GM12865 (cell line): ENCODE measurements at regions not wholly inside any gene's neighbourhood (a gene's known extent, or its start where the extent isn't known, plus 50 kb on each side); places are given as distances from the start of the nearest gene placed in this dataset.

Experiments
- DNase-seq: peaks from one replicate; pipeline ENCODE4 v3.0.0; 2010; ENCODE audit warnings: low read depth
- H3K4me3 ChIP-seq: 2 replicates; pipeline ENCODE4 v1.5.1; 2011; ENCODE audit warnings: mild to moderate bottlenecking, low read depth, low read length, control low read depth
- CTCF ChIP-seq: IDR thresholded peaks from 2 replicates; pipeline ENCODE4 v1.5.1; 2011; ENCODE audit warnings: low read length, control low read depth, low read depth, inconsistent platforms; ENCODE audit not compliant: insufficient read depth; ENCODE audit errors: missing control alignments

- TF ChIP-seq CTCF, result no peak
Measured at GRCh38 chr9:78765861-78766260, 468.9 kb downstream of the PSAT1 start.

GRCh38 chr9:78767490-78767889, 470.6 kb downstream of the PSAT1 start:
- no peak for DNase-seq
- H3K4me3 ChIP-seq, result no peak overlapping the region
- no peak for TF ChIP-seq CTCF

More at GRCh38 chr9:78765861-78766260, 468.9 kb downstream of the PSAT1 start:
- no peak for DNase-seq
- H3K4me3 ChIP-seq, result no peak overlapping the region

GRCh38 chr9:78769690-78770089, 472.8 kb downstream of the PSAT1 start:
- TF ChIP-seq CTCF, result no peak
- H3K4me3 ChIP-seq, result no peak overlapping the region
- no peak for DNase-seq

GRCh38 chr9:78775211-78775610, 478.3 kb downstream of the PSAT1 start:
- DNase-seq, result no peak
- H3K4me3 ChIP-seq, result no peak overlapping the region
- TF ChIP-seq CTCF, result no peak

GRCh38 chr9:78775696-78776295, 478.9 kb downstream of the PSAT1 start:
- DNase-seq, result no peak
- no peak for TF ChIP-seq CTCF

GRCh38 chr9:78777747-78778146, 480.8 kb downstream of the PSAT1 start:
- DNase-seq, result no peak
- H3K4me3 ChIP-seq, result no peak overlapping the region
- no peak for TF ChIP-seq CTCF

More at GRCh38 chr9:78775696-78776295, 478.9 kb downstream of the PSAT1 start:
- no peak overlapping the region for H3K4me3 ChIP-seq

GRCh38 chr9:78778318-78778717, 481.4 kb downstream of the PSAT1 start:
- no peak for DNase-seq
- no peak for TF ChIP-seq CTCF
- no peak overlapping the region for H3K4me3 ChIP-seq
